Tibial nerve (tissue), 3 donors: ENCODE measurements at regions not wholly inside any gene's neighbourhood (a gene's known extent, or its start where the extent isn't known, plus 50 kb on each side); places are given as distances from the start of the nearest gene placed in this dataset.

Source experiments
- POLR2A ChIP-seq, 2 donors: fragments of 450-650 bp; IDR thresholded peaks; one replicate each; pipeline ENCODE4 v1.6.1; 2017; ENCODE audit warnings: antibody characterized with exemption in 2 of 2, mild to moderate bottlenecking in 2 of 2, moderate library complexity in 2 of 2
- TF ChIP-seq, protein P1 (sequence below), 5 experiments: fragments of 200-600 bp in 3 of 5; fragments of 450-650 bp in 2 of 5; sonication (generic) in 3 of 5; IDR thresholded peaks; one replicate each; pipeline ENCODE4 v1.5.1; 2016 to 2019; ENCODE audit warnings: antibody characterized with exemption in 5 of 5, mild to moderate bottlenecking in 3 of 5, moderate library complexity in 2 of 5

DNA sequence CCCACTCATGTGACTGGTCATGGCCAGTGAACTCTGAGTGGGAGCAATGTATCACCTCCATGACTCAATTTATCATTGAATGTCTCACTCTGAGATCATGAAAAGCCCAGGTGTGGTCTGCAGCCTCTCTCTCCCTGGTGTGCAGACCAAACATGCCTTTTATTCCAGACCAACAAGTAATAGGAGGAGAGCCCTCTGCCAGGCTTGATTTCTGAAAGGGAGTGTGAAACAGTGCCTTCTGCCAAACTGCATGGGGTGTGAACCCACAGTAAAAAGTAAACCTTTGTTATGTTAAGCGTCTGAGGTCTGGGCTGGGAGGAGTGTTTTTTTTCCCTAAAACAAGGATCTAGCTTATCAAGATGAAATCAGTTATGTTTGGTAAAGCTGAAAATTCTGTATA lies 601.2 kb downstream of the ADCYAP1 start:
- no peak for TF ChIP-seq POLR2A (IDR thresholded peaks at IDR 0.05)
- TF ChIP-seq, protein P1, sequence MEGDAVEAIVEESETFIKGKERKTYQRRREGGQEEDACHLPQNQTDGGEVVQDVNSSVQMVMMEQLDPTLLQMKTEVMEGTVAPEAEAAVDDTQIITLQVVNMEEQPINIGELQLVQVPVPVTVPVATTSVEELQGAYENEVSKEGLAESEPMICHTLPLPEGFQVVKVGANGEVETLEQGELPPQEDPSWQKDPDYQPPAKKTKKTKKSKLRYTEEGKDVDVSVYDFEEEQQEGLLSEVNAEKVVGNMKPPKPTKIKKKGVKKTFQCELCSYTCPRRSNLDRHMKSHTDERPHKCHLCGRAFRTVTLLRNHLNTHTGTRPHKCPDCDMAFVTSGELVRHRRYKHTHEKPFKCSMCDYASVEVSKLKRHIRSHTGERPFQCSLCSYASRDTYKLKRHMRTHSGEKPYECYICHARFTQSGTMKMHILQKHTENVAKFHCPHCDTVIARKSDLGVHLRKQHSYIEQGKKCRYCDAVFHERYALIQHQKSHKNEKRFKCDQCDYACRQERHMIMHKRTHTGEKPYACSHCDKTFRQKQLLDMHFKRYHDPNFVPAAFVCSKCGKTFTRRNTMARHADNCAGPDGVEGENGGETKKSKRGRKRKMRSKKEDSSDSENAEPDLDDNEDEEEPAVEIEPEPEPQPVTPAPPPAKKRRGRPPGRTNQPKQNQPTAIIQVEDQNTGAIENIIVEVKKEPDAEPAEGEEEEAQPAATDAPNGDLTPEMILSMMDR (IDR thresholded peaks at IDR 0.05): no peak
